ENCODE measurements at regions not wholly inside any gene's neighbourhood (a gene's known extent, or its start where the extent isn't known, plus 50 kb on each side); places are given as distances from the start of the nearest gene placed in this dataset.

DNA sequence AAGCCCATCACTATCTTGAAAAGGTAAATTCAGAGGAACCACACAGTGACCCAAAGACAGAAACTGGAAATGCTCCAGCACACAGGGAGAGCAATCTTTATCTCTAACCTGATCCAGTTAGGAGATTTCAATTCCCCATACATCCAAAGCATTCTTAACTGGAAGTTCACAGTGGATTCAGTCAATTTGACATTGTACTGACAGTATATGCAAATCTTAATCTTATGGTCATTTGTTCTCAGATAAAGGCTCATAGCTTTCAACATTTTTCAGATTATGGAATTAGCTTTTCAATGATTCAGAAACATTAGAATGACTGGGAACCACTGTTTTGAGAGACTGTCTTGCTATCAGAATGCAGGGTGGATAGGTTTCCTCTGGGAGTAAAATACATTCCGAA, 1455.6 kb downstream of the OLFM4 start:
- no peak overlapping the region for H3K4me3 ChIP-seq (replicated peaks; ENCODE audit: low read depth, low read length)
- no peaks in the 10 kb centered on the region for H3K27me3 ChIP-seq (replicated peaks; ENCODE audit: control insufficient read depth, insufficient read depth, low read length)
- TF ChIP-seq, protein P1, sequence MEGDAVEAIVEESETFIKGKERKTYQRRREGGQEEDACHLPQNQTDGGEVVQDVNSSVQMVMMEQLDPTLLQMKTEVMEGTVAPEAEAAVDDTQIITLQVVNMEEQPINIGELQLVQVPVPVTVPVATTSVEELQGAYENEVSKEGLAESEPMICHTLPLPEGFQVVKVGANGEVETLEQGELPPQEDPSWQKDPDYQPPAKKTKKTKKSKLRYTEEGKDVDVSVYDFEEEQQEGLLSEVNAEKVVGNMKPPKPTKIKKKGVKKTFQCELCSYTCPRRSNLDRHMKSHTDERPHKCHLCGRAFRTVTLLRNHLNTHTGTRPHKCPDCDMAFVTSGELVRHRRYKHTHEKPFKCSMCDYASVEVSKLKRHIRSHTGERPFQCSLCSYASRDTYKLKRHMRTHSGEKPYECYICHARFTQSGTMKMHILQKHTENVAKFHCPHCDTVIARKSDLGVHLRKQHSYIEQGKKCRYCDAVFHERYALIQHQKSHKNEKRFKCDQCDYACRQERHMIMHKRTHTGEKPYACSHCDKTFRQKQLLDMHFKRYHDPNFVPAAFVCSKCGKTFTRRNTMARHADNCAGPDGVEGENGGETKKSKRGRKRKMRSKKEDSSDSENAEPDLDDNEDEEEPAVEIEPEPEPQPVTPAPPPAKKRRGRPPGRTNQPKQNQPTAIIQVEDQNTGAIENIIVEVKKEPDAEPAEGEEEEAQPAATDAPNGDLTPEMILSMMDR (IDR thresholded peaks at IDR 0.05; ENCODE audit: insufficient read depth, low read length, poor library complexity, severe bottlenecking) = no peak
- no peak for DNase-seq (ENCODE audit: extremely low read depth, insufficient read length)
- H3K36me3 ChIP-seq (ENCODE audit: control insufficient read depth, insufficient read depth, low read length) = no peaks in the 10 kb centered on the region

DNA sequence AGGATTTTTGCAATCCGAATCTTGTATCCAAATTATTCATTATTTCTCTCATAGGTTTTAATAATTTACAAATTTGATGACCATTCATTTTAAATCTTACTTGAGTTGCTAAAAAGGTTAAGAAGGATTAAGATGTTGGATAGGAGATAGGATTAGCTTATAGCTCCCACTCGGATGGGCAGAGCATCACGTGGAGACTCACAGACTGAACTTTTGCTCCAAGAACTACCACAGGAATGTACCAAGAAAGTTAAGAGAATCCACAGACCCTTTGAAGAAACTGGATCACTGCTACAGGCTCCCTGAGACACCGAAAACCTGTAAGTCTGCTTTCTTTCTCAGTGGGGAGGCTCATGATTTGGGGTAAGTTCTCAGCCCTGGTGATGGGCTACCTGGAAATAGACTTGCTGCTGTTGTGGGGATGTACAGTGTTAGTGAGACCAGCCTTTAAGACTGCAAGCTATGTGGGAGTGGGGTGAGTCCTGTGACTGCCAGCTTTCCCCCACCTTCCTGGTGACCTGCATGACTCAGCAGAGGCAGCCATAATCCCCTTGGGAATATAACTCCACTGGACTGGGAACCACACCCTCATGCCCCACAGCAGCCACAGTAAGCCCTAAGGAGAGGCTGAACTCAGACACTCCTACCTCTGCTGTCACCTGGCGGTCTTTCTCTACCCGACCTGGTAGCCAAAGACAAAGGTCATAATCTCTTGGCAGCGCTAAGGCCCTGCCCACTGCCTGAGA, 1458.0 kb downstream of the OLFM4 start:
- Histone ChIP-seq H3K36me3 (ENCODE audit: control insufficient read depth, insufficient read depth, low read length) (no peaks in the 10 kb centered on the region), H3K27me3 (replicated peaks; ENCODE audit: control insufficient read depth, insufficient read depth, low read length) (no peaks in the 10 kb centered on the region), H3K4me3 (replicated peaks; ENCODE audit: low read depth, low read length) (no peak overlapping the region)
- TF ChIP-seq, protein P1 (IDR thresholded peaks at IDR 0.05; ENCODE audit: insufficient read depth, low read length, poor library complexity, severe bottlenecking) = no peak
- DNase-seq (ENCODE audit: extremely low read depth, insufficient read length) = no peak

DNA sequence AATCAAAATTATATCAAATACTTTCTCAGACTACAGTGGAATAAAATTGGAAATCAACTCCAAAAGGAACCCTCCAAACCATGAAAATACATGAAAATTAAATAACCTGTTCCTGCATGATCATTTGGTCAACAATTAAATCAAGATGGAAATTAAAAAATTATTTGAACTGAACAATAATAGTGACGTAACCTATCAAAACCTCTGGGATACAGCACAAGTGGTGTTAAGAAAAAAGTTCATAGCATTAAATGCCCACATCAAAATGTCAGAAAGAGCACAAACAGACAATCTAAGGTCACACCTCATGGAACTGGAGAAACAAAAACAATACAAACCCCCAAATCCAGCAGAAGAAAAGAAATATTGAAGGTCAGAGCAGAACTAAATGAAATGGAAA, 1460.7 kb downstream of the OLFM4 start:
- TF ChIP-seq, protein P1 (IDR thresholded peaks at IDR 0.05; ENCODE audit: insufficient read depth, low read length, poor library complexity, severe bottlenecking) = no peak
- no peak for DNase-seq (ENCODE audit: extremely low read depth, insufficient read length)
- Histone ChIP-seq H3K27me3 (replicated peaks; ENCODE audit: control insufficient read depth, insufficient read depth, low read length) (no peaks in the 10 kb centered on the region), H3K4me3 (replicated peaks; ENCODE audit: low read depth, low read length) (no peak overlapping the region), H3K36me3 (ENCODE audit: control insufficient read depth, insufficient read depth, low read length) (no peaks in the 10 kb centered on the region)

DNA sequence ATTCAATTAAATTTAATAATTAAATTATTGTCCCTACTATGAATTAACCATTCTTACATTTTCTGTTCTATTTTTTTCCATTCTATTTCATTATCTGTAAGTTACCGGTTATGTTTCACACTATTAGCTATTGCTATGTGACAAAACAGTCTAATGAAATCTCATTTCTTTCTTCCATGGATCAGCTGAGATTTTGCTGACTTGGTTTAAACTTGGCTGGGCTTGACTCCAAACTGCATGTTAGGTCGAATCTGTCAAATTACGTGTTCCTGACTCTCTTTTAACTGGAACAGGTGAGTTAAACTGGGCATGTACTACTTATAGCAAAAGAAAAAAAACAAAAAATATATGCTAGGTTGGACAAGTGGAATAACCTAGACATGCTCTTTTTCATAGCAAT, 1464.4 kb downstream of the OLFM4 start:
- no peak overlapping the region for H3K4me3 ChIP-seq (replicated peaks; ENCODE audit: low read depth, low read length)
- H3K27me3 ChIP-seq (replicated peaks; ENCODE audit: control insufficient read depth, insufficient read depth, low read length) = no peaks in the 10 kb centered on the region
- TF ChIP-seq, protein P1 (IDR thresholded peaks at IDR 0.05; ENCODE audit: insufficient read depth, low read length, poor library complexity, severe bottlenecking) = no peak
- no peak for DNase-seq (ENCODE audit: extremely low read depth, insufficient read length)
- H3K36me3 ChIP-seq (ENCODE audit: control insufficient read depth, insufficient read depth, low read length) = no peaks in the 10 kb centered on the region

DNA sequence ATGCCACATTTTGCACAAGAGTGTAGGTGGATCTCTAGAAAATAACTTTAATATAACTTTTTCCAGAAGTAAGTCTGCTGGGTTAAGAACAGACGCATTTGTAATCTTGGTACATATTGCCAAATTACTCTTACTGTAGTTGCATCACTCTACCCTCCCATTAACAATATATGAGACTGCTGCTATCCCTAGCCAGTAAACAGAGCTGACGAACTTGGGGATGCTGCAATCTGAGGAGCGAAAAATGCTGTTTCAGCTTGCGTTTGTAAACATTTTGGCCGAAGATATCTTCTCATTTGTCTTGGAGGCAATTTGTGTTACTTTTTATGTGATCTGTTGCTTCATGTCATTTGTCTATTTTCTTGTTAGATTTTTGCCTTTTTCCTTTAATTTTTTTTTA, 1482.8 kb downstream of the OLFM4 start:
- no peaks in the 10 kb centered on the region for H3K27me3 ChIP-seq (replicated peaks; ENCODE audit: control insufficient read depth, insufficient read depth, low read length)
- TF ChIP-seq, protein P1 (IDR thresholded peaks at IDR 0.05; ENCODE audit: insufficient read depth, low read length, poor library complexity, severe bottlenecking) = no peak
- no peaks in the 10 kb centered on the region for H3K36me3 ChIP-seq (ENCODE audit: control insufficient read depth, insufficient read depth, low read length)
- no peak for DNase-seq (ENCODE audit: extremely low read depth, insufficient read length)
- H3K4me3 ChIP-seq (replicated peaks; ENCODE audit: low read depth, low read length) = no peak overlapping the region

DNA sequence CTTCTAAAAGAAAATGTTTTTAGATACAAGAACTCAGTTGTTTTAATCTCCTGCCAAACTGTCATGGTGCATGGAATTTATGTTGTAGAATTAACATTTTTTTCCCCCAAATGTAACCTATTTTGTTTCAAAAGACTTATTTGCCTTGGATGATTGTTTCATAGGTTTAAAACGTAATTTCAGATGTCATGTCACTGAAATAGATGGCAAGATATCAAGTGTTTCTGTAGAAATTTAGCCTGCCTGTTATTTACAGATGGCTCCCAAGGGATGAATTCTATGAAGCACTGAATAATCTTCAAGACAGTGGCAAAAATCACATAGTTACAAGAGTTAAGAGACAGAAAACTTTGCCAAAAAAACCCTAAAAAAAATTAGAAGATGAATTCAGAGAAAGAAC, 1484.6 kb downstream of the OLFM4 start:
- no peaks in the 10 kb centered on the region for H3K36me3 ChIP-seq (ENCODE audit: control insufficient read depth, insufficient read depth, low read length)
- H3K27me3 ChIP-seq (replicated peaks; ENCODE audit: control insufficient read depth, insufficient read depth, low read length) = no peaks in the 10 kb centered on the region
- no peak overlapping the region for H3K4me3 ChIP-seq (replicated peaks; ENCODE audit: low read depth, low read length)
- TF ChIP-seq, protein P1 (IDR thresholded peaks at IDR 0.05; ENCODE audit: insufficient read depth, low read length, poor library complexity, severe bottlenecking) = no peak
- DNase-seq (ENCODE audit: extremely low read depth, insufficient read length) = no peak

All from GM06990 (cell line).